CD4-positive, CD25-positive, alpha-beta regulatory T cell (primary cell): ENCODE measurements at regions not wholly inside any gene's neighbourhood (a gene's known extent, or its start where the extent isn't known, plus 50 kb on each side); places are given as distances from the start of the nearest gene placed in this dataset.

Source experiments
- ATAC-seq, 2 donors: fragments of 150-1000 bp; cut with Tn5 transposase; one replicate each; pipeline ENCODE4 v1.10.0; 2021; ENCODE audit warnings: low read depth in 2 of 2, moderate number of reproducible peaks in 2 of 2, moderate library complexity in 1 of 2
- DNase-seq, 3 donors: peaks; one replicate each; pipeline versions ENCODE4 v3.0.0 to v3.0.0-alpha.2; 2012 to 2022; ENCODE audit warnings: mixed read lengths in 1 of 3
- H3K27ac ChIP-seq: one replicate; pipeline ENCODE4 v1.7.0; 2013; ENCODE audit warnings: mild to moderate bottlenecking, low read length; ENCODE audit not compliant: insufficient read depth, poor library complexity, severe bottlenecking
- H3K27me3 ChIP-seq: one replicate; pipeline ENCODE4 v1.7.0; 2013; ENCODE audit warnings: low read length; ENCODE audit not compliant: control insufficient read depth, insufficient read depth
- H3K36me3 ChIP-seq: one replicate; pipeline ENCODE4 v1.7.0; 2013; ENCODE audit warnings: mild to moderate bottlenecking, low read length, moderate library complexity; ENCODE audit not compliant: control insufficient read depth, insufficient read depth
- H3K4me1 ChIP-seq: 2 replicates; pipeline ENCODE4 v1.7.0; 2013; ENCODE audit warnings: mild to moderate bottlenecking, low read length; ENCODE audit not compliant: insufficient read depth, control insufficient read depth, poor library complexity, severe bottlenecking
- H3K4me3 ChIP-seq: one replicate; pipeline ENCODE4 v1.7.0; 2013; ENCODE audit warnings: low read depth, mild to moderate bottlenecking, low read length, moderate library complexity
- H3K9me3 ChIP-seq, 2 experiments: 1 replicate in 1 of 2; 2 replicates in 1 of 2; pipeline ENCODE4 v1.7.0; 2013; ENCODE audit warnings: low read length in 2 of 2, mild to moderate bottlenecking in 1 of 2, moderate library complexity in 1 of 2; ENCODE audit not compliant: control insufficient read depth in 2 of 2
- H3K27ac Mint-ChIP-seq, 3 donors: one replicate each; pipeline ENCODE4 v1.8.0; 2020 to 2022; ENCODE audit warnings: mild to moderate bottlenecking in 3 of 3, mixed read lengths in 3 of 3, moderate library complexity in 2 of 3
- H3K27me3 Mint-ChIP-seq: one replicate; pipeline ENCODE4 v1.8.0; 2022; ENCODE audit warnings: mild to moderate bottlenecking, mixed read lengths
- H3K36me3 Mint-ChIP-seq: one replicate; pipeline ENCODE4 v1.8.0; 2020; ENCODE audit warnings: mixed read lengths
- H3K4me1 Mint-ChIP-seq, 4 donors: one replicate each; pipeline ENCODE4 v1.8.0; 2020 to 2022; ENCODE audit warnings: mixed read lengths in 4 of 4, mild to moderate bottlenecking in 1 of 4
- H3K4me3 Mint-ChIP-seq, 4 donors: one replicate each; pipeline ENCODE4 v1.8.0; 2020 to 2022; ENCODE audit warnings: mild to moderate bottlenecking in 4 of 4, mixed read lengths in 4 of 4, moderate library complexity in 3 of 4
- H3K9me3 Mint-ChIP-seq, 7 donors: one replicate each; pipeline ENCODE4 v1.8.0; 2020 to 2022; ENCODE audit warnings: mixed read lengths in 7 of 7, mild to moderate bottlenecking in 3 of 7, moderate library complexity in 2 of 7

DNA sequence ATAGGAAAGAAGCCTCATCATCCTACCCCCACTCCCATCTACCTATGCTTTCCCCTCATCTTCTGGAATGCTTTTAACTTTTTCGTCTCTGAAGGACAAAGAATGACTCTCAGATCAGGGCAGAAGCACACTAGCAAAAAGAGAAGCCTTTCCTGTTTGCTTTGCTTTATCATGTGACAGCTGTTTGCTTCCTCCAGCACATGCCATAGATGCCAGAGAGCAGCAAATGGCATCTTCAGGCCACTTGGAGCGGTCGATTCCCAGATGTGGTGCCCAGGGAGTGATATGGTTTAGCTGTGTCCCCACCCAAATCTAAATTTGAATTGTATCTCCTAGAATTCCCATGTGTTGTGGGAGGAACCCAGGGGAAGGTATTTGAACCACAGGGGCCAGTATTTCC, 294.8 kb downstream of the GADD45G start:
- Histone ChIP-seq H3K27me3 (peaks cover 14% of the 10 kb centered on the region), H3K9me3 (no peaks in the 10 kb centered on the region), H3K4me1 (no peaks in the 10 kb centered on the region), H3K36me3 (no peaks in the 10 kb centered on the region), H3K27ac (no peak overlapping the region), H3K4me3 (no peak overlapping the region)
- DNase-seq (no peak), ATAC-seq (no peak)
- Mint-ChIP-seq H3K4me1 (no peaks in the 10 kb centered on the region), H3K9me3 (peaks cover 0 to 1% (median 0%) of the 10 kb centered on the region in 7 donors), H3K4me3 (no peak overlapping the region), H3K27ac (no peak overlapping the region), H3K27me3 (peaks cover 35% of the 10 kb centered on the region), H3K36me3 (no peaks in the 10 kb centered on the region)

DNA sequence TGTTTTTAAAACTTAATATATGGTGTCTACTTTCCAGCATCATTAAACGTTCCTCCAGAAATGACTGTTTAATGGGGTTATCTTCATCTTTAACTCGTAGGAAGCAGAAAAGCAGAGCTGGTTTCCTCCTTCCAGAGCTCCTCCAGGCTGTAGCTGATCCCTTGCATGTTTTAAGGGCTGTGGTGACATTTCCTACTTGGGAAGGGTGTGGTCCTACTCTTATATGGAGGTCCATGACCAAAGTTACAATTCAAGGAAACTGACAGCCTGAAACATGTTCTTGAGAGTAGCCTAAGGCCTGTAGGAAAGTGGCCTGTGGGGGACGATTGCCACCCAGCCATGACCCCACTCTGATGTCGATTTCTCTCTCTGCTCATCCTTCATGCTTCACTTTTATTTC, 297.1 kb downstream of the GADD45G start:
- H3K27me3 Mint-ChIP-seq: peaks cover 35% of the 10 kb centered on the region
- DNase-seq: no peak
- no peak overlapping the region for H3K4me3 ChIP-seq
- no peaks in the 10 kb centered on the region for H3K36me3 Mint-ChIP-seq
- no peak overlapping the region for H3K27ac ChIP-seq
- H3K9me3 ChIP-seq: no peaks in the 10 kb centered on the region
- H3K27me3 ChIP-seq: peaks cover 21% of the 10 kb centered on the region
- H3K4me3 Mint-ChIP-seq: no peak overlapping the region
- H3K4me1 ChIP-seq: no peaks in the 10 kb centered on the region
- ATAC-seq: no peak
- no peaks in the 10 kb centered on the region for H3K4me1 Mint-ChIP-seq
- peaks cover 0 to 1% (median 0%) of the 10 kb centered on the region in 7 donors for H3K9me3 Mint-ChIP-seq
- no peaks in the 10 kb centered on the region for H3K36me3 ChIP-seq
- H3K27ac Mint-ChIP-seq: no peak overlapping the region

DNA sequence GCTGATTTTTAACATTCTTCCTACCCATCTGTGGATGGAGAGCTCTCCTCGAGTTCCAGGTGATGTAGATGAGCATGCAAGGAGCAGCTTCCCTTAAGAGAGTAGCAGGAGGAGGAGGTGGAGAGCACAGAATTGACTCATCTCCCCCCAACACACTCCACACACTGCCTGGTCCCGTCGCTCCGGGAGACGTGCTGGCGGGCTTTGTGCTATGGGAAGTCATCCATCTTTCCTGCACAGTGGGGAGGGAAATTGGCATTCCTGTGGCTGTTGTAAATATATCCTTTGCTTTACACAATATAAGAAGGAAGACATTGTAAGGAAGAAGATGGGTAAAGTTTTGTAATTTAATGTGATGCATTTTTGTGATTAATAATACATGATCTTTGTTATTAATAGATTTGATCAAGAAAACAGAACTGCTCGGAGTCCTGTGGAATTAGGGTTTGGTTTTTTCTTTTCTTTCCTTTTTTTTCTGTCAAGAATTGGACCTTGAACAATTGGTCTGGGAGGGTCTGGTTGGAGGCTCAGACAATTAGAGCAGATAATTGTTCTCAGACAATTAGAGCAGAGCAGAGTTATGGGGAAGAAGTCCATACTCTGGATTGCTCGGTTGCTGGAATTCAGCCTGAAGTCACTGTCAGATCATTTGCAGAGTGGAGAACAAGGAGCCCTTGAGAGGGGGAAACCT, 297.8 kb downstream of the GADD45G start:
- H3K4me1 Mint-ChIP-seq: no peaks in the 10 kb centered on the region
- H3K27ac ChIP-seq: no peak overlapping the region
- H3K9me3 Mint-ChIP-seq: peaks cover 0 to 1% (median 0%) of the 10 kb centered on the region in 7 donors
- H3K27ac Mint-ChIP-seq: no peak overlapping the region
- no peak overlapping the region for H3K4me3 Mint-ChIP-seq
- ATAC-seq (no peak), DNase-seq (no peak)
- H3K9me3 ChIP-seq: no peaks in the 10 kb centered on the region
- H3K36me3 Mint-ChIP-seq: no peaks in the 10 kb centered on the region
- no peak overlapping the region for H3K4me3 ChIP-seq
- H3K27me3 Mint-ChIP-seq: peaks cover 28% of the 10 kb centered on the region
- no peaks in the 10 kb centered on the region for H3K36me3 ChIP-seq
- no peaks in the 10 kb centered on the region for H3K4me1 ChIP-seq
- peaks cover 17% of the 10 kb centered on the region for H3K27me3 ChIP-seq

DNA sequence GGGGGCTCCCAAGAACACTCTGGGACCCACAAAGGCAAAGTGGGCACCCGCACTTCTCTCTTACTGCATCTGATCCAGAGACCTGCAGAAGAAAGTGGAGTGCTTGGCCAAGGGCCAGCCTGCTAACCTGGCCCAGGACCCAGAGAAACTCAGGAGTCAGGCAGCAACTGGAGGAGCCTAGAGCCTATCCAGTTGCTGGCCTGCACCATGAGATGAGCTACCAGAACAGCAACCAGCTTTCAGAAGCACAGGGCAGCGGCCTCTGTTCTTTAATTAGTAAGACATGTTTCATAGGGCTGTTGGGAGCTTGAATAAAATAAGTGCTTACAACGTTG, 298.3 kb downstream of the GADD45G start:
- Histone ChIP-seq H3K4me1 (no peaks in the 10 kb centered on the region), H3K4me3 (no peak overlapping the region), H3K36me3 (no peaks in the 10 kb centered on the region), H3K27ac (no peak overlapping the region), H3K27me3 (peaks cover 15% of the 10 kb centered on the region), H3K9me3 (no peaks in the 10 kb centered on the region)
- peaks cover 28% of the 10 kb centered on the region for H3K27me3 Mint-ChIP-seq
- H3K9me3 Mint-ChIP-seq: peaks cover 0 to 1% (median 0%) of the 10 kb centered on the region in 7 donors
- ATAC-seq: no peak
- H3K4me3 Mint-ChIP-seq: no peak overlapping the region
- no peak overlapping the region for H3K27ac Mint-ChIP-seq
- H3K36me3 Mint-ChIP-seq: no peaks in the 10 kb centered on the region
- no peak for DNase-seq
- H3K4me1 Mint-ChIP-seq: no peaks in the 10 kb centered on the region

DNA sequence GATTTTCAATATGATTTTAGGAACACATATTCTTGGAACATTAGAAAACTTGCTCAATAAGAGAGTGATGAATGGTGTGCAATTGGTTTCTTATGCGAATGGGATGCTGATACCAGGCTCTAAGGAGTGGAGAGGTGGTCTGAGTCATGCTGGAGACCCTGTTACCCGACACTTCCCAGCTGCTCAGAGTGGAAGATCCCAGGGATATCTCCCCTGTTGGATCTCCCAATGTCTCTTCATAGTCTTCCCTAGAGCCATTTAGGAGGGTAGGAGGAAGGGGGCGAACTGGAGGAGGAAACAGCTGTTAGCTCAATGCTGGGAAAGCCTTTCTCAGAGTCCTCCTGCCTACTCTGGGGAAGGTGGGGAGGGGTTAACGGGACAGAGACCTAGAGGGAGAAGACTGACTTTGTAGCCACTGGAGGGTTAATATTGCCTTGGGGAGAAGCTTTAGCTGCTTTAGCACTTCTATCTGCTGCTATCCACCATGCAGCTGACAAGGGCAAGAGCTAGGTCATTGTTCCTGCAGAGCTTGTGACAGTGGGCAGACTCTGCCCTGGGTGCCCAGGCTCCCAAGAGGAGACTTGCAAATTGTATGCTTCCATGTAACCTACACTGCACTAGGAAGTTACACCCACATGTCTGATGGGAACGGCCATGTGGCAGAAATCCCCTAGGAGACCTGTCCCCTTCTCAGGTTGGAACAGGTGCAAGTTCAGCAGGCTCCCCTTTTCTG, 301.0 kb downstream of the GADD45G start:
- DNase-seq (no peak), ATAC-seq (no peak)
- H3K4me3 ChIP-seq: no peak overlapping the region
- Mint-ChIP-seq H3K27me3 (peaks cover 16% of the 10 kb centered on the region), H3K27ac (no peak overlapping the region), H3K4me1 (no peaks in the 10 kb centered on the region), H3K9me3 (peaks cover 0 to 2% (median 0%) of the 10 kb centered on the region in 7 donors), H3K36me3 (no peaks in the 10 kb centered on the region), H3K4me3 (no peak overlapping the region)
- no peak overlapping the region for H3K27ac ChIP-seq
- H3K27me3 ChIP-seq: peaks cover 11% of the 10 kb centered on the region
- no peaks in the 10 kb centered on the region for H3K9me3 ChIP-seq
- no peaks in the 10 kb centered on the region for H3K36me3 ChIP-seq
- H3K4me1 ChIP-seq: no peaks in the 10 kb centered on the region

DNA sequence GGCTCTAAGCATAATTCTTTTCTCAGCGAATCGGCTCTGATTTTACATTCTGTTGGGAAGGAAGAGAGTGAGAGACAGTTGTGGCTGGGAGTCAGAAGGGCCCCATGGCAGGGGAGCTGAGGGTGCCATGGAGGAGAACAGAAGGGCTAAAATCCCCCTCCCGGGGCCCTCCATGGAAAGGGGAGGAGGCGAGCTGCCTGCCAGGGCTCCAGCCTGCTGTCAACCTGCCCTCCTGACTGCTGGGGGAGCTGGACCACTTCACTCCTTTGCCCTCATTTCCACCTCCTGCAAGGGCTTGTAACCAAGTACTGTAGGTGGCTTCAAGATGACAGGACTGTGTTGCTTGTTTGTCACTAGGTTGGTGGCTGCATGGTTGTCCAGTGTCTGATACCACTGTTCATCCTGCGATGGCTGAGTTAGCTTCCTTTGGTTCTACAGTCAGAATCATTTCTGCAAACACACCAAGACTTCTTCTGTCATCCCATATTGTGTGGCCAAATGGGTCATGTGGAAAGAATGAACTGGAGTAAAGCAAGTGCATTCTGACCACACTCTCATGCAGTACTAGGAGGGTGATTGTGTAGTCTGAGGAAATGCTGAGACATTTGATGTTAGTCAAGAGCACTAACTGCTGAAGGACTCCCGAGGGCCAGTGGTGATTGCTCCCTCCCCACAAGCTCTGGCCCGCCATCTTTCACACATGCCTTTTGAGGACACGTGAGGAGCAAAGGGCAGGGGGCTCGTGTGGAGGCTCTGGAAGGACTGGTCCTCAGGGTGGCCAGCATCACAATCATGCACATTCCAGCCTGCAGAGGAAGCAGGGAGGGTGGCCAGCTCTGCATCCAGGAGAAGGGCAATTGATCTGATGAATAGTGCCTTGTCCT, 307.2 kb downstream of the GADD45G start:
- Histone ChIP-seq H3K4me1 (no peaks in the 10 kb centered on the region), H3K4me3 (no peak overlapping the region), H3K27ac (no peak overlapping the region), H3K27me3 (no peaks in the 10 kb centered on the region), H3K36me3 (no peaks in the 10 kb centered on the region), H3K9me3 (no peaks in the 10 kb centered on the region)
- H3K27ac Mint-ChIP-seq: no peak overlapping the region
- H3K4me1 Mint-ChIP-seq: no peaks in the 10 kb centered on the region
- ATAC-seq: no peak
- peaks cover 7% of the 10 kb centered on the region for H3K27me3 Mint-ChIP-seq
- no peak for DNase-seq
- H3K9me3 Mint-ChIP-seq: peaks cover 0 to 2% (median 0%) of the 10 kb centered on the region in 7 donors
- H3K4me3 Mint-ChIP-seq: no peak overlapping the region
- no peaks in the 10 kb centered on the region for H3K36me3 Mint-ChIP-seq

DNA sequence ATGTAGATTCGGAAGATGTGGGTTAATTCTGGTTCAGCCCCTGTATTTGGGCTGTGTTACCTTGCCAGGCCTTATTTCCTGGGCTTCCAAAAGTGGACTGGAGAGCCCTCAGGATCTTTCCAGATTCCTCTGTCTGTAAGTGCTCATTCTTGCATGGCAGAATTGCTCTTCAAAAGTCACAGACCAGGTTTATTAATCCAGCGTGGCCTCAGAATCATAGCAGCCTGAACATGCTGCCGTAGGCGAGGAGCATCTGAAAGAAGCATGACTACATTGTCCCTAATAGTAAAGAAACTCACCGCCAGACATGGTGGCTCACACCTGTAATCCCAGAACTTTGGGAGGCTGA, 307.8 kb downstream of the GADD45G start:
- H3K4me1 Mint-ChIP-seq: no peaks in the 10 kb centered on the region
- ATAC-seq: no peak
- no peaks in the 10 kb centered on the region for H3K27me3 ChIP-seq
- no peaks in the 10 kb centered on the region for H3K36me3 Mint-ChIP-seq
- H3K36me3 ChIP-seq: no peaks in the 10 kb centered on the region
- H3K4me3 ChIP-seq: no peak overlapping the region
- no peak overlapping the region for H3K4me3 Mint-ChIP-seq
- H3K27ac ChIP-seq: no peak overlapping the region
- no peaks in the 10 kb centered on the region for H3K4me1 ChIP-seq
- DNase-seq: no peak
- no peaks in the 10 kb centered on the region for H3K9me3 ChIP-seq
- H3K27me3 Mint-ChIP-seq: peaks cover 7% of the 10 kb centered on the region
- no peak overlapping the region for H3K27ac Mint-ChIP-seq
- peaks cover 0 to 2% (median 0%) of the 10 kb centered on the region in 7 donors for H3K9me3 Mint-ChIP-seq
